AG09319 (cell line): ENCODE measurements at regions not wholly inside any gene's neighbourhood (a gene's known extent, or its start where the extent isn't known, plus 50 kb on each side); places are given as distances from the start of the nearest gene placed in this dataset.

Source experiments
- DNase-seq: peaks from one replicate; pipeline ENCODE4 v3.0.0-alpha.2; 2010; ENCODE audit warnings: low read depth; ENCODE audit errors: extremely low read depth
- CTCF ChIP-seq: IDR thresholded peaks from 2 replicates; pipeline ENCODE4 v1.5.1; 2011; ENCODE audit warnings: low read depth, mild to moderate bottlenecking, inconsistent platforms, low read length, moderate library complexity

- no peak for TF ChIP-seq CTCF
- DNase-seq, result no peak
Measured at GRCh38 chr10:107924458-107924857, 760.0 kb upstream of the SORCS1 start.

- no peak for DNase-seq
- no peak for TF ChIP-seq CTCF
Measured at GRCh38 chr10:107919626-107920235, 755.2 kb upstream of the SORCS1 start.

- DNase-seq, result no peak
- TF ChIP-seq CTCF, result no peak
Measured at GRCh38 chr10:107918171-107918570, 753.7 kb upstream of the SORCS1 start.

- TF ChIP-seq CTCF, result no peak
- DNase-seq, result no peak
Measured at GRCh38 chr10:107915215-107915610, 750.7 kb upstream of the SORCS1 start.

GRCh38 chr10:107914450-107915214 lies 750.1 kb upstream of the SORCS1 start:
- no peak for TF ChIP-seq CTCF
- no peak for DNase-seq

GRCh38 chr10:107913317-107914294 lies 749.1 kb upstream of the SORCS1 start:
- TF ChIP-seq CTCF, result no peak
- no peak for DNase-seq
